Activated CD4-positive, alpha-beta T cell treated with anti-CD3 and anti-CD28 coated beads for 48 hours (primary cell): ENCODE measurements at regions not wholly inside any gene's neighbourhood (a gene's known extent, or its start where the extent isn't known, plus 50 kb on each side); places are given as distances from the start of the nearest gene placed in this dataset.
"Not testable (repeated sequence)": the region's sequence is repeated elsewhere in the genome, so short reads cannot be mapped to it uniquely, and the experiment has no call there.

Experiments used
- DNase-seq: peaks from one replicate; pipeline ENCODE4 v3.0.0-alpha.2; 2020

DNA sequence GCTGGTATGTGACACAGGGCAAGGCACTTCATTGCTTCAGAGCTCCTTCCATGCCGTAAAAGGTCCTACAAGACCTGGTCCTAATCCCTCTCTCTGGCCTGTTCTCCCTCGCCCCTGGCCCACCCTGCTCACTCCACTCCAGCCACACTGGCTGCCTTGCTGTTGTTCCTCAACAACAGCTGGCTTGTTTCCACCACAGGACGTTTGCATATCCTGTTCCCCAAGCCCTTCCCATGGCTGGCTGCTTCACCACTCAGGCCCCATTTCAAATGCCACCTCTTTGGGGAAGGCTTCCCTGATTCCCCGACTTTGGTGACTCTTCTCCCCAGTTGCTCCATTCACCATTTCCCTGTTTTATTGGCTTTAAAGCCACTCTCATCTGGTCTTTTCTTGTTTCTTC, 129.1 kb upstream of the ALDH3B2 start:
- DNase-seq = not testable (repeated sequence)

DNA sequence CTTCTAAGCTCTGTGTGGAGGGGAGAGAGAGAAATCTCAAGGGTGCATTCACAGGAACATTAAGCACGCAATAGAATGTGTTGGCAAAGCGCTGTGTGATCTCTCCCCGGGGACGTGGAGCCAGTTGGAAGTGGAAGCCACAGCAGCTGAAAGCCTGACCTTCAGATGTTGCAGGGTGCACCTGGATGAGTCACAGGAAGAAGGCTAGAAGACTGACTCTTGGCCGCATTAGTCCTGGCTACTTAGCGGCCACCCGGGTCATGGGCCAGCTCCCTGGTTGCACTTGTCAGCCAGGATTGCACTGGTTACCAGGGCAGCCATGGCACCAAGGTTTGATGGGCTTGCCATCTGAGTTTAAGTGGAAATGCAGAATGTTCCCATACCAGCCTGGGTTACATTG, 128.6 kb upstream of the ALDH3B2 start:
- not testable (repeated sequence) for DNase-seq

DNA sequence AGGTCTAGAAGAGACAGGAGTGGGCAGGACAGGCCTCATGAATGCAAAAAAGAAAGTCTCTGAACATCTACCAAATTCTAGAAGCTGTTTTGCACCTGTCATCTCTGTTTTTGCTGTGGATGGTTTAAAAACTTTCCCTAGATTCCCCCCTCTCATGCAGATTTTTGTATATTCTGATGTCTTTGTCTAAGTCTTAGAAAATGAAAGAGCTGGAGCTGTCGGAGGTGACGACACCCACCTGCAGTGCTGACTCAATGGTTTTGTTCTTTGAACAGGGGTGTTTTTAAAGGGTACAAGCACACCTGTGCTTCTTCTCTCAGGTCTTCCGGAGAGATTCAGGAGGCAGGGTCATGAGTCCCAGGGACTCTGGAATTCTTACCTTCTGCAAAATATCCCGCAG, 128.2 kb upstream of the ALDH3B2 start:
- DNase-seq = not testable (repeated sequence)

DNA sequence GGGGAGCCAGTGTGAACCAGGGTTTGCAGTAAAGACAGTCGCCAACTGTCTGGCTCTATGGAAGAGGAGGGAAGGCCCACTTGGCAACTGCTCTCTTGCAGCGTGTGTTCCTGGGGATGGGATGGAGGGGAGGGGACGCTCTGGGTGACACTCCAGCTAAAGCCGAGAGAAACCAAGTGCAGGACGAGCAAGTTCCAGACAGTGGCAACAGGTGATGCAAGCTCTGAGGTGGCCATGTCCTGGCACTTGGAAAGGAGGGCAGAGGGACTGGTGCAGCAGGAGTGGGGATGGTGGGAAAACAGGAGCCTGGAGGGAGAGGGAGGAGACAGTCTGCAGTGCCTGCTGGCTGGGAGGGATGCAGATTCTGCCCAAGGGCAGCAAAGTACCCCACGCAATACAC, 127.0 kb upstream of the ALDH3B2 start:
- not testable (repeated sequence) for DNase-seq

DNA sequence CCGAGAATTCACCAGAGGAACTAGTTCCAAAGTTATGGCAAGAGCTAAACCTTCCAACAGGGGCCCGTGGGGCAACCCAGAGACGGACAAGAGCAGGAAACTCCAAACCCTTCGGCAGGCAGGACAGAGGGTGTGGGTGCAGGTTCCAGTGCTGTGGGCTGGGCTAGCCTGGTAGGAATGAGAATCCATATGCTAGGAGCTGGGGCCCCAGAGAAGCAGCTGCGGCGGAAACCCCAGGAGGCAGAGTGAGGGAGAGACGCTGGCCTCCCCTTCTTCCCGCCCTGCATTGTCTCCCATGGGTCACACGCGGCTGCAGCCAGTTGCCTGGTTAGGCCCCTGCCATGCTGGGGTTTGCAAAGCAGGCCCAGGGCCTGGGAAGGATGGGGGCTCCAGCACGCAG, 126.2 kb upstream of the ALDH3B2 start:
- not testable (repeated sequence) for DNase-seq

DNA sequence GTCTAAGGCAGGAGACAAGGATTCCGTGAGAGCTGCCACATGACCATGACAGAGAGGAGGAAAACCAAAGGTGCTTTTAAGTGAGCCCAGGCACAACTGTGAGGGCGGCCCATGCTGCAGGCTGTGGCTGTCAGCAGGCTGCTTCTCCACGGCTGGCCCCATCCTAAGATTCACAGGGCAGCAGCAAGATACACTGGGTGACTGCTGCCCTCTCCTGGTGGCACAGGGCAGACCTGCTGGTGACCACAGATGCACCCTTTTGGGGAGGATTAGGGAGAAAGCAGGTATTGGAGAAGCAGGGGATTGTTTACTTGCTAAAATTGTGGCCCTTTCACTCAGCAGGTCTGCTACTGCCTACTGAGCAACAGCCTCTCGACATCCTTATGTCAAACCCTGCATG, 125.4 kb upstream of the ALDH3B2 start:
- DNase-seq = peak; percentile 20

DNA sequence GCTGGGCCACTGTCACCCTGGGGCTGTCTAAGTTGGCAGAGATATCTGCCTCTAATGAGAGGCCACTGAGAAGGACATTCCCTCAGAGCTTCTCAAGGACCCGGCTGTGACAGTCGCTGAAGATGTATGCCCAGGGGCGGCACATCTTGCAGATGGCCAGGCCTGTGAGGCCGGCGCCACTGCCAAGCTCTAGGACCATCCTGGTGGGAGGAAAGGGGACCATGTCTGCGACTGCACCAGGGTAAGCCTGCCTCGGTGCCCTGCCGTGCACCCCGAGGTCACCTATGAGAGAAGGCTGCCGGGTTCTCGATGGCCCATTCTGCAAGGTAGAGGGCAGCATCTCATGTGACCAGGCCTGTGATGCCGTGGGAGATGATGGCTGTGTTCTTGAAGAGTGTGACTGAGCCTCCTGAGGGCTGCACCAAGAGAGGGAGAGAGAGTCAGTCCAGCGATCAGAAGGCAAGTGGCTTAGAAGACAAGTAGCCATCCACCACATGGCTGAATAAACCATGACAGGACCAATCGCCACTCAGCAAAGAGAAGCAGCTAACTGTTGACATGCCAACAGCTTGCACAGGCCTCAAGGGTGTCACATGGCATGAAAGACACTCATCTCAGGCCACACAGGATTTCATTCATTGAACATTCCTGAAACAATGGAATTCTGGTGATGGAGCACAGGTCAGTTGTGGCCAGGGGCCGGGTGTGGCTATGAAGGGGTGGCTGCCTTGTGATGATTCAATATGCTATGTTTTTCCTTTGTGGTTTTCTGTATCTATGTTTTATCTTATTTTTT, 123.5 kb upstream of the ALDH3B2 start:
- not testable (repeated sequence) for DNase-seq

DNA sequence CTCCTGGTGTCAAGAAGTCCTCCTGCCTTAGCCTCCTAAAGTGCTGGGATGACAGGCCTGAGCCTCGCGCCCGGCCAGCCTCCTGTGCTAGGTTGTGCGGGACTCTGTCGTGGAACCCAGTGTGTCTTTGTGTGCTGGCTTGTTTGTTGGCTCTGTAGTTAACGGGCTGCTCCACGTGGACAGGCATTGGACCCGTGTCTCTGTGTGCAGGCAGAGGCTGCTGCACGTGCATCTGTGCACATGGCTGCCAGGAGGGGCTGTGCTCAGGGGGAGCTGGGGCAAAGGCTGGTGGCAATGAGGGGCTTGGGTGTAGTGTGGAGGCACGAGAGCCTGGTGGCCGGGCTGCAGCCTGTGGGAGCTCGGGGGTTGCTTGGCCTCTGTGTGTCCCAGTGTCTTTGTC, 121.3 kb upstream of the ALDH3B2 start:
- DNase-seq = no peak

DNA sequence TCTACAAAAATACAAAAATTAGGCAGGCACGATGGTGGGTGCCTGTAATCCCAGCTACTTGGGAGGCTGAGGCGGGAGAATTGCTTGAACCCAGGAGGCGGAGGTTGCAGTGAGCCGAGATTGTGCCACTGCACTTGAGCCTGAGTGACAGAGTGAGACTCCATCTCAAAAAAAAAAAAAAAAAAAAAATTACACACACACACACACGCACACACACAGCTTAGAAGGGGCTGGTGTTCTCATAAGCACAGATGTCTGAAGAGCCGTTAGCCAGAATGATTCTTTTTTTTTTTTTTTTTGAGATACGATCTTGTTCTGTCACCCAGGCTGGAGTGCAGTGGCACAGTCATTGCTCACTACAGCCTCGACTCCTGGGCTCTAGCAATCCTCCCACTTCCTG, 119.3 kb upstream of the ALDH3B2 start:
- DNase-seq = not testable (repeated sequence)

DNA sequence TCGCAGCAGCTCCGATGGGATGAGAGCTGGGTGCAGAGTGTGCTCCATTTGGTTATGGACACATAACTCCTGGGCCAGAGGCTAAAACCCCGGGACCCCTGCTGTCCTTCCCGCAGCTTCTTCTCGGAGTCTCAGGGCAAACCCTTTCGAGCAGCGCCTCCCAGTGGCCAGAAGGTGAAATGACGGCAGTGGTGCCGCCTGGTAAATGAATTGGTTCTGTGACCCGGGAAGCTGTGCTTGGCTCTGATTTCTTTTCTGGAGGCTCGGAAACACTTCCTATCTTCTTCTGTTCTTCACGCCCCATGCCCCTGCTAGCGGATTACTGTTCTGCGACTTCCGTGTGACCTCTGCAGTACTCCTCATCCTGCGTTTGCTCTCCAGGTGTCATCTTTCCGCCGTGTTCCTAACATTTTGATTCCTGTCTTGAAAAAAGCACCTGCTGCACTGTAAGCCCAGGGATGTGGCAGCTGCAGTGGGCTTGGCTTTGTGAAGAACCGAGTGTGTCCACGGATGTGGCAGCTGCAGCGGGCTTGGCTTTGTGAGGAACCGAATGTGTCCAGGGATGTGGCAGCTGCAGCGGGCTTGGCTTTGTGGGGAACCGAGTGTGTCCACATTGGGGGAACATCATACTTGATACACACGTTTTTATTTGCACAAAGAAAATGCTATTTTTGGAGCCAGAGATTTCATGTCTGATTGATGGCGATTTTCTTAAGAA, 118.0 kb upstream of the ALDH3B2 start:
- peak; percentile 64 for DNase-seq

DNA sequence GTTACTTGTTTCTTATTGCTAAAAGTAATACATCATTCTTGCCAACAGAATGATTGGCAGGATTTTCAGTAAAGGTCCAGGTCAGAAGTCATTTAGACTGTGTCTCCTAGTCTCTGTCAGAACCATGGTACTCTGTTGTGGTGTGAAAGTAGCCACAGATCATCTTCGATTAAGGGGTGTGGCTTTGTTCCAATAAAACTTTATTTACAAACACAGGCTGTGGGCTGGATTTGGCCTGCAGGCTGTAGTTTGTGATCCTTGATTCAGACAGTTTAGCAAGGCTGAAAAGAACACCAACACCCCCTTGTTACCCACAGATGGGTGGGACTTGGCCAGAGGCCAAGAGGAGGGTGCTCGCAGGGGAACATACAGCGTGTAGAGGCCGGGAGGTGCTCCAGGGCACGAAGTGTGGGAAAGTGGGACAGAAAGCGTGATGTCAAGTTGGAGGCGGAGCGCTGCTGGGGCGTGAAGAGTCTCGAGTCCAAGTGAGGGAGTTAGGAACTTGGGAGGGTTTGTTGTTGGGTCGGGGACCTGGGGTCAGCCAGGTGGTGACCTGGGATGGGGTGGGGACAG, 117.3 kb upstream of the ALDH3B2 start:
- DNase-seq = not testable (repeated sequence)

DNA sequence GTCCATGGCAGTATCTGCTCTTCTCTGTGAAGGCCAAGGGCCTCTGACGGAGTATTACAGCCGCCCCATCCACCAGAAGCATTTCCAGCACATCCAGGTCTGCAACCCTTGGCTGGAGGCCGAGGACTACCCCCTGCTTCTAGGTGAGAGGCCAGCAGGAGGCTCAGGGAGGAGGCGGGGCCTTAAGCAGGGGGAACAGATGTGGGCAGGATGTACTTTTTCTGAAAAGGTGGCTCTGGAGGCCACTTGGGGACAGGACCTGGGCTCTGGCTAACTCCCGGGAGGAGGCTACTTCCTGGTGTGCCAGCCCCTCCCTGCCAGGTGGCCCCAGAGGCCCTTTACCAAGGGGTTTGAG, 113.9 kb upstream of the ALDH3B2 start:
- not testable (repeated sequence) for DNase-seq

DNA sequence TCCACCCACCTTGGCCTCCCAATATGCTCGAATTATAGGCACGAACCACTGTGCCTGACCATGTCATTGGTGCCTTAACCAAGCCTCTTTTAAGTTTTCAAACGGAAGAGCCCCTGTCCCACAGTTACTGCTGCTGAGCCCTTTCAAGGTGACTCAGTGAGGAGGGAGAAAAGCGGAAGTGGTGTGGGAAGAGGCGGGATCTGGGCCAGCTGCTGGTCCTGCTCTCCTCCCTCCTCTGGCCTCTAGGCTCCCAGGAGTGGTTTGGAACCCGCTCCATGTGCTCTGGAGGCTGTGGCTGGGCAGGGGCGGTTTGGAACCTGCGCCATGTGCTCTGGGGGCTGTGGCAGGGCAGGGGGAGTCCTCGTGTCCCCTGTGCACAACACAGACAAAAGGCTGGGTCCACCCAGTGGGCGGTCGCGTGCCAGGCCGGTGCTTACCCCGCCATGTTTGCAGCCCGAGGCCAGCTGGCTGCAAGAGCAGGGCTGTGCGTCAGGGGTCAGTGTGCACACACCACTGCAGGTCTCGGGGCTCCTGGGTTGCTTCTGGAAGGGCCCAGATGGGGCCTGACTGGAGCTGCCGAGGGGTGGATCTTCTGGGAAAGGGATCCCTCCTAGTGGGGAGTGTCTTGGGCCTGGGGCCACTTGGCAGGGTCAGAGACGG, 113.4 kb upstream of the ALDH3B2 start:
- DNase-seq = not testable (repeated sequence)

DNA sequence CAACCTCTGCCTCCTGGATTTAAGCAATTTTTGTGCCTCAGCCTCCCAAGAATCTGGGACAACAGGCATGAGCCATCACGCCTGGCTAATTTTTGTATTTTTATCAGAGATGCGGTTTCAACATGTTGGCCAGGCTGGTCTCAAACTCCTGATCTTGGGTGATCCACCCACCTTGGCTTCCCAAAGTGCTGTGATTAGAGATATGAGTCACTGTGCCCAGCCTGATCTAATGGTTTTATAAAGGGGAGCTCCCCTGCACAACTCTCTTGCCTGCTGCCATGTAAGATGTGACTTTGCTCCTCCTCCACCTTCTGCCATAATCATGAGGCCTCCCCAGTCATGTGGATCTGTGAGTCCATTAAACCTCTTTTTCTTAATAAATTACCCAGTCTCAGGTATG, 107.5 kb upstream of the ALDH3B2 start:
- DNase-seq = not testable (repeated sequence)

DNA sequence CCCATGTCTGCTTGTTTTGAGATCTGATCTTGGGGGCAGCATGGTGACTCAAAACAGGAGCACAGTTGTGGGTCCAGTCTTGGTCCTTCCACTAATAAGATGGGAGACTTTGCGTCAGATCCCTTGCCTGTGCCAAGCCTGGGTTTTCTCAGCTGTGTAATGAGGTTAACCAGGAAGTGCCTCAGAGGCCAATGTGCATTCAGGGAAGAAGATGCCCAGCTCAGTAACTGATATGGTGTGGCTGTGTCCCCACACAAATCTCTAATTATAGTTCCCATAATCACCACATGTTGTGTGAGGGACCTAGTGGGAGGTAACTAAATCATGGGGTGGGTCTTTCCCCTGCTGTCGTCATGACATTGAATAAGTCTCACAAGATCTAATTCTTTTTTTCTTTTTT, 107.1 kb upstream of the ALDH3B2 start:
- DNase-seq = not testable (repeated sequence)

DNA sequence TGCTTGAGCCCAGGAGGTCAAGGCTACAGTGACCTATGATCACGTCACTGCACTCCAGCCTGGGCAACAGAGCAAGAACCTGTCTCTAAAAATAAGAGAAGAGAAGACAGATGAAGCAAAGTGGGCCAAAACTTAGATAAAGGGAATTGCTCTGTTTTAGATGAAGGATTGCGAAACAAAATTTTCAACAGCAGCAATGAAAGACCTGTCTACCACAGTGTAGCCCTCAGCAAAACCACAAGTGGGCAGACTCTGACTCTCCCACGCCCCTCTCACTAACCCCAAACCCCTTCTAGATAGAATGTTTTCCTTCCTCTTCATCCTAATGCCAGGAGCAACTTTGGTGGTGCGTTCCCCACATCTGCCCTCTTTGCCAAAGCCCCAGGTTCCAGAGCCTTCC, 105.6 kb upstream of the ALDH3B2 start:
- no peak for DNase-seq

DNA sequence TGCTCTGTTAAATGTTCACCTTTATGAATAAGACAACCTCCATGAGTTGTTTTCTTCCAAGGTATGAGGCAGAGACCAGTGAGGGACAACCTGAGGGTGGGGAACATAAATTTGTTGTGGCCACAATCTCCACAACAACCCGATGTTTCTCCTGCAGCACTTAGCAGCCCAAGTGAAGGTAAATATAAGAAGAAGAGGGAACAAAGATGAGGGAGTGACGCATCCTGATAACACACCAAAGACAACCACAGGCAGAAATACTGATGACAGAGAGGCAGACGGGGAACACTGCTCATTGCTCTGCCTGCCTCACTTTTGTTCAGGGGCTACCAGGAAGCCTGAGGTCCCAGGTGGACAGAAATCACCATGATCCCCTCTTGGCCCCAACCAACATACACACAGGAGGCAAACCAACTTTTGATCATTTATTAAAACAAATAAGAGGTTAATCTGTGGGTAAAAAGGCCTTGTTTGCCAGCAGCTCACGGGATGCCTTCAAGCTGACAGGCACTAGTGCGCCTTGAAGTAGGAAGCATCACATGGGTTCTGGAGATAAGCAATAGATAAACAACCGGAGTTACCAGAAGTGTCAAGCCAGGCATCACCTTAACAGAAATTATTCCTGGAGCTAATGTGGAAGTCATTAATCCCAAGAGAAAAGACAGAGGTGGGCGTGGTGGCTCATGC, 104.9 kb upstream of the ALDH3B2 start:
- DNase-seq = not testable (repeated sequence)

DNA sequence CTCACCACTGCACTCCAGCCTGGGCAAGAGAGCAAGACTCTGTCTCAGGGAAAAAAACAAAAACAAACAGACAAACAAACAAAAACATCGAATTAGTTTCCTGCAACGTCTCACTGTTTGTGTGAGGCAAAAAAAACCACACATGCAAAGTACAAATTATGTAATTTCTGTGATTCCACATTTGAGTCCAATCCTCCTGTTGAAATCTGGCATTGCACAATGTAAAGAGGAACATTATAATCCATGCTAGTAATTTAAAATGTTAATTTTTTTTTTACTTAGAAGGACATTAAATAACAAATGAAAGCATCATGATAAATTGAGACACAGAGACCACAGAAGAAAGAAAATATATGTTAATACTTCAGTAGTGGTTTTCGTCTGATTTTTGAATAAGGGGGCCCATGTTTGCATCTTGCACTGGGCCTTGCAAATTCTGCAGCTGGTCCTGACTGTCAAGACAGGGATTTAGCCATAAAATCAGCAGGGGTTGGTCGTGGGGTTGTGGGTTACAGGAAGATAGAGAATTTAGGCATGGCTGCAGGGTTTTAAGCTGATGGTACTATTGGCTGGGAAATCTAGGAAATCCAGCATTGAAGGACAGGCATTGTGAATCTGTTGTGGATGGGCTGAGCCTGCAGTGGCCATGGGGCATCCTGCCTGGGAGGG, 102.6 kb upstream of the ALDH3B2 start:
- no peak for DNase-seq

DNA sequence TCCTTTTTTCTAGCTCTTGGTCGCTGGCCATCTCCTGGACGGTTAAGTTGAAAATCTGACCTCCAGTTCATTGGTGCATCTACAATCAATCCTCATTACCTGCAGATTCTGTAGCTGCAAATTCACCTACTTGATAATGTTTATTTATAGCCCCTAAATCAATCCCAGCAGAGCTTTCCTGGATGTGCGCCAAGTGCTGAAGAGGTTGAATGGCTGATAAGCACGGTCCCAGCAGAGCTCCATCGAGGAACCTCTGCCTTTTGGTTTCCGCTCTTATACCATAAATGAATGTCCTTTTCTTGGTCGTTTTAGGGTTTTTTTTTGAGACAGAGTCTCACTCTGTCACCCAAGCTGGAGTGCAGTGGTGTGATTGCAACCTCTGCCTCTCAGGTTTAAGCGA, 99.8 kb upstream of the ALDH3B2 start:
- DNase-seq = not testable (repeated sequence)

DNA sequence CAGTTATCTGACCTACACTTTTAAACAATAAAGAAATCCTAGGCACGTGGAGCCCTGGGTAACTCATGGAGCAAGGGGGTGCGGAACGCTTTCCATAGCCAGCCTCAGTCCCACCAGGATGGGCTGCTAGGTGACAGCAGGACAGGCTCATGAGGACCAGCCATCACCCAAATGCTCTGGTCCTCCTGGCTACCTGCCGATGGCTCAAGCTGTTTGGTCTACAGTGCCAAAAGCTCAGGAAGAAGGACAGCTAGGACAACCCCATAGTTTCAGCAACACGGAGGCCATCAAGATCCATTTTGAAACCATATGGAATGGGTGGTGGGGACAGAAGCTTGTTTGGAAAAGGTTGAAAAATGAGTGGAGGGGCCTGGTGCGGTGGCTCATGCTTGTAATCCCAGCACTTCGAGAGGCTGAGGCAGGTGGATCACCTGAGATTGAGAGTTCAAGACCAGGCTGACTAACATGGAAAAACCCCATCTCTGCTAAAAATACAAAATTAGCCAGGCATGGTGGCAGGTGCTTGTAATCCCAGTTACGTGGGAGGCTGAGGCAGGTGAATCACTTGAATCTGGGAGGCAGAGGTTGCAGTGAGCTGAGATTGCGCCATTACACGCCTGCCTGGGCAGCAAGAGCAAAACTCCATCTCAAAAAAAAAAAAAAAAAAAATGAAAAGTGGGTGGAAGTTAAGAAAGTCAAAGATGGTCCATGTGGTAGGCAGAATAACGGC, 93.7 kb upstream of the ALDH3B2 start:
- peak; percentile 31 for DNase-seq

DNA sequence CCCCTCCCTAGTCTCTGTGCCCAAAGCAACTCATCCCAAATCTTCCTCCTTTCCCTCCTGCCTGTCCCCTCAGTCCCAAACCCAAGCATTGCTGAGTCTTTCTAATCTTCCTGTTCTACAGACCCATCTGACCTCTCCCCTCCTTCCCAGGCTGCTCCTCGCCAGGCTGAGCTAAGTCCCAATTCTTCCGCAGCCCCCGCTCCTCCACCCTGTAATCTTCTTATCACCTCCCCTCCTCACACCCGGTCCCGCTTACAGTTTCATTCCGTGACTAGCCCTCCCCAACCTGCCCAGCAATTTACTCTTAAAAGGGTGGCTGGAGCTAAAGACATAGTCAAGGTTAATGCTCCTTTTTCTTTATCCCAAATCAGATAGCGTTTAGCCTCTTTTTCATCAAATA, 86.8 kb upstream of the ALDH3B2 start:
- DNase-seq = not testable (repeated sequence)

DNA sequence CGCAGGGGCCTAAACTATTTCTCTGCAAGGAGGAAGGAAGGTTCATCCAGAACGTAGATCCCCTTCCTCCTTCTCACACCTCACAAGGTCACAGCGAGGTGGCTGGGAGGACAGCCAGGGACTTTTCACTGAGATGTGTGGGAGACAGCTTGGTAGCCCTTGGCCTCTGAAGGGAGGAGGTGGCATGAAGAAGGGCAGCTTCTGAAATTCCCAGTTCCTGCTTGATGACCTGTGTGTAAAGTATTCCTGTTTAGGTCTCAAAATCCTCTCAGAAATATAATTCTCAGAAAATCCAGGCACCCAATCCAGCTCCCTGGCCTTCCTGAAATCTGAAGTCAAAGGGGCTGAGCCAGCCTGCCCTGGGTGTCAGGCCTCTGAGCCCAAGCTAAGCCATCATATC, 84.9 kb upstream of the ALDH3B2 start:
- DNase-seq = not testable (repeated sequence)
